ENCODE measurements at regions not wholly inside any gene's neighbourhood (a gene's known extent, or its start where the extent isn't known, plus 50 kb on each side); places are given as distances from the start of the nearest gene placed in this dataset.

DNA sequence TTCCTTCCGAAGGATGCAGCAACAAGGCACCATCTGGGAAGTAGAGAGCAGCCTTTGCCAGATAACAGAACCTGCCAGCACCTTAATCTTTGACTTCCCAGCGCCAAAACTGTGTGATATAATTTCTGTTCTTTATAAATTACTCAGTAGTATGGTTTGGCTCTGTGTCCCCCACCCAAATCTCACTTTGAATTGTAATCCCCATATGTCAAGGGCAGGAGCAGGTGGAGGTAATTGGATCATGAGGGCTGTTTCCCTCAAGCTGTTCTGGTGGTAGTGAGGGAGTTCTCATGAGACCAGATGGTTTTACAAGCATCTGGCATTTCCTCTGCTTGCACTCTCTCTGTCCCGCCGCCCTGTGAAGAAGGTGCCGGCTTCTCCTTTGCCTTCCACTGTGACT is 899.9 kb downstream of the TRIB2 start:
- TF ChIP-seq, protein P1, sequence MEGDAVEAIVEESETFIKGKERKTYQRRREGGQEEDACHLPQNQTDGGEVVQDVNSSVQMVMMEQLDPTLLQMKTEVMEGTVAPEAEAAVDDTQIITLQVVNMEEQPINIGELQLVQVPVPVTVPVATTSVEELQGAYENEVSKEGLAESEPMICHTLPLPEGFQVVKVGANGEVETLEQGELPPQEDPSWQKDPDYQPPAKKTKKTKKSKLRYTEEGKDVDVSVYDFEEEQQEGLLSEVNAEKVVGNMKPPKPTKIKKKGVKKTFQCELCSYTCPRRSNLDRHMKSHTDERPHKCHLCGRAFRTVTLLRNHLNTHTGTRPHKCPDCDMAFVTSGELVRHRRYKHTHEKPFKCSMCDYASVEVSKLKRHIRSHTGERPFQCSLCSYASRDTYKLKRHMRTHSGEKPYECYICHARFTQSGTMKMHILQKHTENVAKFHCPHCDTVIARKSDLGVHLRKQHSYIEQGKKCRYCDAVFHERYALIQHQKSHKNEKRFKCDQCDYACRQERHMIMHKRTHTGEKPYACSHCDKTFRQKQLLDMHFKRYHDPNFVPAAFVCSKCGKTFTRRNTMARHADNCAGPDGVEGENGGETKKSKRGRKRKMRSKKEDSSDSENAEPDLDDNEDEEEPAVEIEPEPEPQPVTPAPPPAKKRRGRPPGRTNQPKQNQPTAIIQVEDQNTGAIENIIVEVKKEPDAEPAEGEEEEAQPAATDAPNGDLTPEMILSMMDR (IDR thresholded peaks at IDR 0.05) = no peak
- TF ChIP-seq EZH2 (IDR thresholded peaks at IDR 0.05) = no peak
